ENCODE measurements at regions not wholly inside any gene's neighbourhood (a gene's known extent, or its start where the extent isn't known, plus 50 kb on each side); places are given as distances from the start of the nearest gene placed in this dataset.

DNA sequence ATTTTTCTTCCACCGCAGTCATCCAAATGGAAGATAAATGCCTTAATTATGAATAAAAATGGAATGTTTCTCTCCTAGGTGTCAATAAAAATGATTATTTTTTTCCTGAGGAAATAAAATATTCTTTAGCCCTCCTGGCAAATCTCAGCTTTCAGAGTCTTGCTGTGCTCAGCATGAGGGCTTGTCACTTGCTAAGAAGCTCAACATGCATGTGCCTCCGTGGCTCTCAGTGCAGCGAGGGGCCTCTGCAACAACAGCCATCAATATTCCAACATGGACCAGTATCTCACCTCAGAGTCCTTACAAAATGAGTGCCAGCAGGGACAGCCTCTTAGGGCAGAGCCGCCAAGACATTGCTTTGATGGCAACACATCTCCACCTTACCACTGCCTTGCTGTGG lies 159.5 kb upstream of the TMPO start:
- no peak for DNase-seq

DNA sequence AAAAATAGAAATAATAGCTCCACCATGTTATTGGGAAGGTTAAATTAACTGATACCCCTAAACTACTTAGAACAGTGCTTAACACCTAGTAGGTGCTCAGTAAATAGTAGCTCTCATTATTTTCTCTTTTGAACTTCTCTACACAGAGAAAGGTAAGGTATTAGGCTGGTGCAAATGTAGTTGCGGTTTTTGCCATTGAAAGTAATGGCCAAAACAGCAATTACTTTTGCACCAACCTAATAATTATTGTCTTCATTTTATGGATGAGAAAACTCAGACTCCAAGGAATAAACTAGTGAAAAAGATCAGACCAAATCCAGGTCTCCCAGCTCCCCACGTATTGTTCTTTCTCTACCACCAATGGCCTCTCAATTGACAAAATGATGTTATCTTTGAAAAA lies 157.2 kb upstream of the TMPO start:
- no peak for DNase-seq

DNA sequence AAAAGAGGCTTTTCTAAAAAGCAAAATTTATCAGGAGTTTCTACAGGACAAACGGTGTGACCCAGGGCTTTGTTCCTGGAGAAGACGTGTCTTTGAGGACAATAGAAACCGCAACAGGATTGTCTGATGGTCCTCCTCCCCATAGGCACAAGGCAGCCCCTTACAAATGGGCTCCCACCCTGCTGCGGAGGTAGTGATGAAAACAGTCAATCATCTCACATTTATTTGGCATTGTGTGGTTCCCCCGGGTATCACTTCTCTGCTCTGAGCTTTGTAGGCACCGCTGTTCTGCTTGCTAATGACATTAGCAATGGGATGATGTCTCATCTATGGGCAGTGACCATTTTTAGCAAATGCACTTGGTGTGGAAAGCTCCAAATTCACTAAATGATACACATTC lies 155.5 kb upstream of the TMPO start:
- DNase-seq: no peak

DNA sequence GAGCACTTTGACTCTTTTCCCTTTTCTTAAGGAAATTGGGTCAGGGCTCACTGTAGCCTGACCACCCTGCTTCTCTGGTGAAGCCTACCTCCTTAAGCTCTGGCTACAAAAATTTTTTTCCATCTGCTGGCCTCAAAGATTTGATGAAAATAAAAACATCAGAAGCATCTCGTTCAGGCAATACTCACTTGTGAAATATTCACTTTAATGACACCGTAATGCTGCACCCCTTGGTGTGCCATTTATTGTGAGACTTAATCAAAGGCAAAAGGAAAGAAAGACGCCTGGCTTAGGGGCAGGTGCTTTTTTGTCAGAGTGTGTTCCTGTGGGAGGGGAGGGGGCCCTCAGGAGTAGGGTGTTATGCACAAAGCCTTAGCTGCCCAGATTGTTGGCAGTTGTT lies 155.0 kb upstream of the TMPO start:
- DNase-seq: no peak

DNA sequence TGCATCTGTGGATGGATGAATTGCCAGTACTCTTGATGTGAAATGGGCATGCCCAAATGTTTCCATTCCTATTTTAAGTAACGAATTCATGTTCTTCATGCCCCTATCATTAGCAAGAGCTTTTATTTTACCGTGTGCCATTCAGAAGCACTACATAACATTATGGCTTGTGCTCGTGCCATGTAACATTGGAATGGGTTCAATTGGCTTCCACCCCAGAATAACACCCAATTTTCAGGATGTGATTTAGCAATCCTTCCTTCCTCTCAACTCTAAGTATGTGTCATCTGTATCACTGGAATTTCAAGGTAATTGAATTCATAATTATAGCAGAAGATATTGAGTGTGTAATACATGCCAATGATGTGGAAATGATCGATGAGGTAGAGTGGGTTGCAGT lies 145.8 kb upstream of the TMPO start:
- no peak for DNase-seq

DNA sequence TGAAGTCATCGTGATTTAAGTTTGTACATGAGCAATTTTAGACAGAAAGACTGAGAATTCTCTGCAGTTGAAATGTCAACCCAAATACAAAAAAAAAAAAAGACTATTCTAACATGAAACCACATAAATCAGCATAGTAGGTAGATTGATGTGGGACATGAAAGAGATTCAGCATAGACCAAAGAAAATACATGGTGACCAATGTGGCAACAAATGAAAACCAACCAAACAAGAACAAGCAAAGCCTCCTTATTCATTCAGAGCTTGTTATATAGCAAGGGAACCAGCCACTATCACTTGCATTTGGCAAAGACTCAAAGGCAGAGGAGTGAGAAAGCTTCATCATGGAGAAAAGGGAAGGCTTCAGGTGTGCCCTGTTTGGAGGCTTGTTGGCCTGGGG lies 144.4 kb upstream of the TMPO start:
- no peak for DNase-seq

DNA sequence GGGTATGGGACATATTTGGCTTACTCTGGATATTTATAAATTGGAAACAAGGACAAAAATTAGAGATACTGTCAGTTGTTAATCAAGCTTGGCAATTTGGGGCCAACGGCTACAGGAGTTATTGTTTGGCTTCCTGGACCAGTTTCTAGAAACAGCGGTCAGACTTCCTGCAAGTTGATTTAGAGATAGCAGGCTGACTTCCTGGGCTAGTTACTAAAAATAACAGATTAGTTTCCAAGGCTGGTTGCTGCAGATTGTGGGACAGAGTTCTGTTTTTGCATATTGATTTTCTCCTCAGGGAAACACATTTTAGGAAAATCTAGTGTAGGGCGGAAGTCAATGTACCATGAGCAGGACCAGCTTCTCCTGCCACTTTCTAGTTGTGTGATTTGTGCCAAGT lies 144.0 kb upstream of the TMPO start:
- DNase-seq: no peak

DNA sequence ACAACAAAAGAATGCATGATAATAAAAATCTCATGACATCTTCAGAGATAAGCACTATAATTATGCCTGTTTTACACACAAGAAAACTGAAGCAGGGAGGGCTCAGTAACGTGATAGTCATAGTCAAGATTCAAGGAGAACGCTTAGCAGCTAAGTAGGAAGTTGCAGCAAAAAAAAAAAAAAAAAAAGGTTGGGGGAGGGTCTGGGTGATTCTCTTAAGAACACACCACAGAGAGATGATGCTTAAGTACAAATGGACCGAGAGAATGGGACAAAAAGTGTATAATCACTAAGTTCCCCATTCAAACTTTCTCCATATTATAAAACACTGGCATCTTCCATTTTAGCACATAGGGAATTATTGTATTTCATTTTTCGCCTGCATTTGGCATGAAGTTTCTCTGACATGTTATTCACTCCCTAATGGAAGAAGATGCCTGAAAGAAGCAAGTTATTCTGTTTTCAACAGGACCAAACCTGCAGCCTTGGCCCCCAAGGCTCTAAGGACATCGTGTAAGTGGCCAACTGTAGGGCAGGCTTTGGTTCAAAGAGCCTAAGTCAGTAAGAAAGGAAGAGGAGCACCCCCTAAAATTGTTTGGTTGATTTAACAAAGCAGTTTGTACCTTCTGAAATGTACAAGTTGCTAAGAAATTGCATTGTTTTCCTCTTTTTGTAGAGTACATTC lies 142.9 kb upstream of the TMPO start:
- DNase-seq: no peak

DNA sequence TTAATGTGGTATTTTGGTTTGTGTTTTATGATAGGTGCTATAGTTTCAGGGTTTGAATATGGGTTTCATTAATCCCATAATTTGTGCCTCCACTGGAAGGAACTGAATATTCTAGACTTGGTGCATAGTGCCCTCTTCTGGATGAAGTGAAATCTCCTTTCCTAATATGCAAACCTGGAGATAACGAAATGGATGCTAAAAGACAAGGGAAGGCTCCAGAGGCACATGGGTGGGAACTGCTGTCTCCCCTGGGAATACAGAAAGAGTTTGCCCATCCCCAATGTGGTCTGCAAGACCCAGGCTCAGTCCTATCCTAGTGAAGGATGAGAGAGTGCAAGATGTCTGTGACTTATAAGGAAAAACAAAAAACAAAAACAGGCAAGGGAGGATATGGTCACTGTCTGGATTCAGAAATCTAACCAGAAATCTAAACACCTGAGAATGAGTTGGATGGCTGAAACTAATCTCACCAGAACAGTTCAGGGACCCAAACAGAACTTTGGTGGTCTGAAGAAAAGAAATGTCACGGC lies 142.3 kb upstream of the TMPO start:
- no peak for DNase-seq

DNA sequence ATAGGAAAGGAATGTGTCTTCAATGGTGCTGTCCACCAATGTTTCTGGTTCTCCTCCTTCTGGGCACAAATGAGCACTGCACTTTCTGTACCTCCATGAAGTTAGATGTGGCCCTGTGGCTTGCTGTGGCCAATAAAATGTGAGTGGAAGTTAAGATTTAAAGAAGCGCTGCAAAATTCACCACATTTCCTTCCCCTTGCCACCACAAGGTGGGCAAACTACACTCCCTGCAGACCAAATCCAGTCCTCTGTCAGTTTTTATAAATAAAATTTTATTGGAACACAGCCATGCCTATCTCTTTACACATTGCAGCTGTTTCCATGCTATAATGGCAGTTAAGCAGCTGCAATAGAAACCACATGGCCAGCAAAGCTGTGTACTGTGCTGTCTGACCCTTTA lies 141.4 kb upstream of the TMPO start:
- no peak for DNase-seq

DNA sequence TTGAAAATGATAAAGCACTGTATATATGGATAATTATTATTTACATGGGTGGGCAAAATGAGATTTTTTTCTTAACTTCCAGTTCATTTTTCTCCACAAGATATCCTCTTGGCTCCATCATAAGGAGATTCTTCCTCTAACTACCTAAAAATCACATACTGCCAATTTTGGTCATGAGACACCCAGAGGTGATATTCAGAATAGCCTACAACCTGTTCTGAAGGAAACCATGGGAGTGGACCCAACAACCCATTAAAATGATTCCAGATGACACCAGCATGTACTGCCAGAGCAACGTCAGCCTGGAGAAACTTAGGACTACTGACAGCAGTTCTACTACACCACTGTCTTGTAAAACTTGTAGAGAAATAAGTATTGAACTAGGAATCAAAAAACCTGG lies 136.3 kb upstream of the TMPO start:
- no peak for DNase-seq

DNA sequence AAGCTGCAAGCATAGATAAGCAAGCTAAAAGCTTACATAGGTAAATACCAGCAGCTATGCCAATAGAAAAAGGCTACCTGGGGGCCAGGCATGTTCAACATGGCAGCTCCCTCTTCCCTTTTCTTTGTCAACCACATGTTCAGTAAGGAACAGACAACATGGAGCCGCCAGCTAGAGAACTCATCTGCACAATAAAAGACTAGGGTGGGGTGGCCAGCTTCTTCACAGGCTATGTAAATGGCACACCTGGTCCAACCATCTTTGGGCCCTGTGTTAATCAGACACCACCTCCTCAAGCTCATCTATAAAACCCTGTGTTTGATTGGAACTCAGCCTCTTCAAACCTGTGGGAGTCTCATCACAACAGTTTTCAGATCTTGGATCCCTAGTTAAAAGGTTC lies 129.7 kb upstream of the TMPO start:
- DNase-seq: no peak

DNA sequence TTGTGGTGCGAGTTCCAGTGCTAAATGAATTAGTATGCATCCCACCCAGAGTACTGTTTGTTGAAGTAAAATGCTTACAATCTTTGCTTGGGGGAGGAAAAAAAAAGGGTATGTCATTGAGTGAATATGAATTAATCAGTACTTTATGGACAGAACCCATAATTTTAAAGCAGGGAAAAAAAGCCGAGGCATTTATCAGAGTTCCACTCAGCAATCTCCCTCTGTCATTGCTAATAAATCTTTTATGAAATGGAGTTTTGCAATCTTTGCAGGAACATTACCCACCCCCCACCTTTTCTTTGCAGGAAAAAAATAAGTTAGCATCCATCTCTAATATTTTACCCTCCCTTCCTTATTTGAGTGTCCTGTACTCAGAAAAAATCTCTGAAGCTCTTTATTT lies 127.9 kb upstream of the TMPO start:
- no peak for DNase-seq

DNA sequence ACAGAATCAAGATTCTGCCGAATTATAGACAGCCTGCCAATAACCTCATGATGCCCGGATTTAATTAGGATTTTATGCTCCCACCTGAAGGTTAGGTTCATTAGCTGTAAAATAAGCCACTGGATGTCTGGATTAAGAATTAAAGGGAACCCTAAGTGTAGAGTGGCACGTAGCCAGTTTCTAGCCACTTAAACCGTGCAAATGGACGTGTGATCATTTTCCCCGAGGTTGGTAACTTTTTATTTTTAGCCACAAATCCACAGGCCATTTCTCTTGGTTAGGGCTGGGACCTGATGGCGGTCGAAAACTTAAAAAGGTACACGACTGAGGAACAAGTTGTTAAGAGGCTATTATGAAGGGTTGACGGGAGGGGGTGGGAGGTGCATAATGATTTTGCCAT lies 127.3 kb upstream of the TMPO start:
- DNase-seq: no peak

DNA sequence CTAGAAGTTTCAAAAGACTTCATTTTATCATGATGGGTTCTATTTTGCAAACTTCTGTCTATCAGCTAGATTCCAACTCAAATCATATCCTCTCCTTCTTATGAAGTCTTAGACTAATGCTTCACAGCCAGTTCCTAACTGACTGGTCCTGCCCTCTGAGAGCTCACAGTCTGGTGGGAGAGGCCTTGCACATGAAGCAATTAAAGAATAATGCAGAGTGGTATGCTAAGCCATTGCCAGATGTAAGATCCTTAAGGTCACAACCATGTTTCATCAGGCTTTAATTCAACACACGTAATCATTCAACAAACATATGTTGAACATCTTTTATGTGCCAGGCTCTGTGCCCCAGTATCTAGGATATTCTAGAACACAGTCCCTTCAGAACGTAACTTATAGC lies 125.8 kb upstream of the TMPO start:
- no peak for DNase-seq

DNA sequence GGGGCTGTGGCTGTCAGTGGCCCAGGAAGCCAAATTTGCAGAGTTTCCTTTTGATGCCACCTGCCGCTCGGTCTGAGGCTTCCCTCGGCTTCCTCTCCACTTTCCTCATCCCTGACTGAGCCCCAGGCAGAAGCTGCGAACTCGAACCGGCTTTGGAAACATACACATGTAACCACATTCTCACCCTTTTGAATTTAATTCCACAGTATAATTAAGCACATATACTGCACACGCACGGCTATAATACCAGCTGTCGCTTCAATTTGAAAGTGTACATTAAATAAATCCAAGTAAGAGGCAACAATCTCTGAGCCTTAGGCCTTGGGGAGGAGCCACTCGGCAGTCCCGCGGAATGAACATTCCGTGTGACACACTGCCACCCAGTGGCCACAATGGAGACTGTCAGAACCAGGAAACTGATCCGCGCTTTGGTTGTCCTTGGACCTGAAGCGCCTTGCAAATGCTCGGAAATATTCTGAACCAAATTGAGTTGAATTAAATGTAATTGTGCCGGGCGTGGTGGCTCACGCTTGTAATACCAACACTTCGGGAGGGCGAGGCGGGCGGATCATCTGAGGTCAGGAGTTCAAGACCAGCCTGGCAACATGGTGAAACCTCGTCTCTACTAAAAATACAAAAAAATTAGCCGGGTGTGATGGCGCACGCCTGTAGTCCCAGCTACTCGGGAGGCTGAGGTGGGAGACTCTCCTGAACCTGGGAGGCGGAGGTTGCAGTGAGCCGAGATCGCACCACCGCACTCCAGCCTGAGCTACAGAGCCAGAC lies 117.9 kb upstream of the TMPO start:
- peak; percentile 59 to 83 (median 70) for DNase-seq

DNA sequence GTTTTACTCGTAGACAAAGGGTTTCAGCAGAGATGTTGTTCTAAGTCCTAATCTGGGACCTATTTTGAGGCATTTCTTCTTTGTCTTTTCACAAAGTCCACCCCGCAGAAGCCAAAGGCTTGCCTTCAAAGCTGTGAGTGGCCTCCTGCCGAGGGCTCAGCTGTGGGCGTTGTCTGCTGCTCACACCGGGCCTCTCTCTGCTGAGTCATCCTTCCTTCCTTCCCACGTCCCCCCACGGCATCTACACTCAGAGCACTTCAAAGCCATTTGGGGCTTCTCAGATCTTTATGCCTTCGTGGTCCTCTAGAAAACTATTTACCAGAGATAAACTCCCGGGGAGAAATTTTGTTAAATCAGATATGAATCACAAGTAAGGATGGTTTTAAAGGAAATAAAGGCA lies 115.9 kb upstream of the TMPO start:
- no peak for DNase-seq

DNA sequence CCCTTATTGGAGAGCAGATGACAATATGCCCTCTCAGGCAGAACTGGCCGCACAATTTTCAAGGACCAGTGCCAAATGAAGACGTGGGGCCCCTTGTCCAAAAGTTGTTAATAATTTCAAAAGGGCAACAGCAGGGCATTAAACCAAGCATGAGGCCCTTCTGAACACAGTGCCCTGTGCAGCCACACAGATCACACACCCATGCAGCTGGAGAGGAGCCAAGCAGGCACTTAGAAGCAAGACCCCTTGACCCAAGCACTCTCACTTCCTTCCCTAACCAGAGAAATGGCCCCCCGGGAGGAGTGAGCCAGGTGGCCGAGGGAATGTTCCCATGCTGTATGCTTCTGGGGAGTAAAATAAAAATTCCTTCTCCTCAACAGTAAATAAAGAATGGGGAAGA lies 114.0 kb upstream of the TMPO start:
- DNase-seq: no peak

DNA sequence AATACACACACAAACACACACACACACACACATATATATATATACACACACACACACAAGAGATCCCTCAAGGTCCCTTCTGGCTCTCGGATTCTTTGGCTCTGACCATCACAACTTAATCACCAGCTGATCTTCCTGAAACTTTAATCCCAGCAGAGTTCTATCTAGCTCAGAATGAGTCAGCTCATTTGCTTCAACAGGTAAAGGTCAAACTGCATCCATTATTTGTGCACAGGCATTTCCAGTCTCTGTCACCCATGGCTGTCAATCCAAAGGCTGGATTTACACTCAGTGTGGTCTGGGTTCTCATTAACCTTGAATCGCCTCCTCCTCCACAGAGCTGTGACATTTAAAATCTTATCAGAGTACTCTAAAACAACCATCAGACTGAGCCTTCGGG lies 113.3 kb upstream of the TMPO start:
- no peak for DNase-seq

DNA sequence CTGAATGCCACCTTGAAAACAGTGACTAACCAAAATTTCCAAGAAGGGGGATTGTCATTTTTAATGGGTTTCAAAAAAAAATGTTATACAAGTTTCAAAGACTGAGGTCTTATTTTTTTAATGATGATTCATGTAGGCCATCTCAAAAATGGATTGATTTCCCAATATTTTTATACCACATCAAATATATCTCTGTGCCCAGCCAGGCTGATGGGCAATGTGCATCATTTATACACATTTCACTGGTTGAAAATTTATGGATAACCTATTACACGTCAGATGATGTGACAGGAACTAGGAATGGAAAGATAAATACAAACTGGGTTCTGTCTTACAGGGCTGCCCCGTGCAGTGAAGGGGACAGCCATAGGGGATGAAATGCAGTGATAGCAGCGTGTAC lies 112.7 kb upstream of the TMPO start:
- DNase-seq: no peak

DNA sequence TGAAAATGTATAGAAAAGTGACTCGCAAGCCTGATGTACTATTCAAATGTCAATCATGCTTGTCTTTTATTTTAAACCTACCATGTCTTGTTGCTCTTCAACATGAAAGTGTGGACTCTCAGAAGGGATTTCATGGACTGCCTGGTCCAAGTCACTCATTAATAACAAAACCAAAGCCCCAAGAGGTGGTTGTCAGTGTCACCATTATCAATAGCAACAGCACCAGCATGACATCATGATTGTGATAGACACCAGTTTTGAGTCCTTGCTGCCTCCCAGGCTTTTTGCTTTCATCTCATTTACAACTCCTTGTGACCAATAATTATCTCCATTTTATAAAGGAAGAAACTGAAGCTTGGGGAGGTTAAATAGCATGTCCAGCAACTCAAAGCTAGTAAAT lies 112.0 kb upstream of the TMPO start:
- no peak for DNase-seq

DNA sequence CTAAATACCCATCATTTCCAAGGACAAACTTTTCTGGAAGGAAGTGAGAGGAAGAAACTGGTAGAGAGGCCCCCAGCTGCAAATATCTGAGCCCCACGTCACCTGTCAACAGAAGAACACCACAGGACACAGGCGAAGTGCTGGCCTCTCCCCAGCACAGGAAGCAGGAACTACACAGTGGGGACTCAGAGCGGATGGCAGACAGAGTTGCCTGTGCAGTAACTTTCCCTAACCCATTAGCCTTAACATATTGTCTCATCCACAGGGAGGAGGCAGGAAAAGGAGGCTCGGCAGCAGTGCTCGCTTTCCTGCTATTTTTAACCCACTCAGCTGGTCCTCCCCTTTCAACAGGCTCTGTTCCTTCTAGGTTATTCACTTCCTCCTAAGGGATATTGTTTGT lies 111.5 kb upstream of the TMPO start:
- DNase-seq: no peak

DNA sequence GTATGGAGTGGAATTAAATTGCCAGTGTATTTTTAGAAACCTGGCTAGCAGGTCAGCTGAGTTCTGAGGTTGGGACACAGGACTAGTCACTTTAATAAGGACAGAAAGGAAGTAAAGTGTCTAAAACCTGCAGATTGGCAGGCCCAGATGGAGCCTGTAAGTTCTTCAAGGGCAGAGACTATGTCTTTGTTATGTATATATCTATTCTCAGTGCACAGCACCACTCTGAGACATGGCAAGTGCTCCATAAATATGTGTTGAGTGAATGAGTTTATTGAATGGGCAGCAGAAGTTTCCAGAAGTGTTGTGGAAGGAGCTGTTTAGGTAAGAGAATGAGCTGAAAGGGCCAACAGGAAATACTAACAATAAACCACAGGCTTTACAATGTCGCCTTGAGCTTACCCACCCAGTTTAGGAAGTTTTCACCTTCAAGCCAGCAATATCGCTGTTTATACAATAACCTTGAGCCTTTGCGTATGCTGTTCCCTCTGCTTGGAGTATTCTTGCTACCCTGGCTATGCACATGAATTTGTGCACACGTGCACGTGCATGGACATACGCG lies 109.5 kb upstream of the TMPO start:
- DNase-seq: no peak

DNA sequence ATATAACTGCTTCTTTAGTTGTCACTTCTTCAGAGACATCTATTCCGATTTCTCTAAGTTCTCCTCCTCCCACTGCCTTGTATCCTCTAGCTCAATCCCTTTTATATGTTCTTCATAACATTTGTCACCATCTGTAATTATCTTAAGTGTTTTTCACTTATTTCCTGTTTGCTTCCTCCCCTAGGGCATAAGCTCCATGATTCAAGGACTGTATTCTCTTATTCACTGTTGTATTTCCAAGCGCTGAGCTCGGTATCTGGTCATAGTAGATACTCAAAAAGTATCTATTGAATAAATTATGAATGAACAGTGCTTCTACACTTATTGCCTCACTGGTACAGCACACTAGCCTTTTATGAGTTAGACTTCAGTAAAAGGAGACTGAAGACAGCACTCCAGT lies 109.0 kb upstream of the TMPO start:
- DNase-seq: no peak

Data from stimulated activated naive CD4-positive, alpha-beta T cell (primary cell).